Neuronal stem cell (in vitro differentiated cells): ENCODE measurements at regions not wholly inside any gene's neighbourhood (a gene's known extent, or its start where the extent isn't known, plus 50 kb on each side); places are given as distances from the start of the nearest gene placed in this dataset.
"Not testable (repeated sequence)": the region's sequence is repeated elsewhere in the genome, so short reads cannot be mapped to it uniquely, and the experiment has no call there.

ENCODE experiments used
- DNase-seq: peaks from one replicate; pipeline ENCODE4 v3.0.0-alpha.2; 2013; ENCODE audit warnings: low spot score
- H2AFZ ChIP-seq: one replicate; pipeline ENCODE4 v1.6.1; 2013; ENCODE audit warnings: mild to moderate bottlenecking, low read length, inconsistent platforms
- H2AK5ac ChIP-seq: 2 replicates; pipeline ENCODE4 v1.6.1; 2013; ENCODE audit warnings: low read depth, mild to moderate bottlenecking, inconsistent platforms, low read length, moderate library complexity, mixed read lengths
- H2BK120ac ChIP-seq: 2 replicates; pipeline ENCODE4 v1.6.1; 2013; ENCODE audit warnings: low read depth, mild to moderate bottlenecking, inconsistent platforms, low read length, moderate library complexity, mixed read lengths
- H2BK12ac ChIP-seq: one replicate; pipeline ENCODE4 v1.6.1; 2013; ENCODE audit warnings: low read length, inconsistent platforms
- H2BK15ac ChIP-seq: 2 replicates; pipeline ENCODE4 v1.6.1; 2013; ENCODE audit warnings: mild to moderate bottlenecking, low read length, inconsistent platforms, mixed read lengths
- H2BK5ac ChIP-seq: one replicate; pipeline ENCODE4 v1.6.1; 2013; ENCODE audit warnings: inconsistent platforms, mild to moderate bottlenecking, low read length, moderate library complexity
- H3K14ac ChIP-seq: one replicate; pipeline ENCODE4 v1.6.1; 2013; ENCODE audit warnings: low read length, inconsistent platforms
- H3K18ac ChIP-seq: 2 replicates; pipeline ENCODE4 v1.6.1; 2013; ENCODE audit warnings: low read length, inconsistent platforms
- H3K23ac ChIP-seq: 2 replicates; pipeline ENCODE4 v1.6.1; 2013; ENCODE audit warnings: low read depth, mild to moderate bottlenecking, mixed read lengths, low read length, inconsistent platforms; ENCODE audit not compliant: poor library complexity
- H3K27ac ChIP-seq: replicated peaks from 3 replicates; pipeline ENCODE4 v1.5.1; 2013; ENCODE audit warnings: low read length, inconsistent platforms
- H3K27me3 ChIP-seq, 3 experiments: 2 replicates each; pipeline ENCODE4 v1.6.1; 2013; ENCODE audit warnings: low read length in 3 of 3, mild to moderate bottlenecking in 2 of 3, inconsistent platforms in 1 of 3, low read depth in 1 of 3, mixed read lengths in 1 of 3, moderate library complexity in 1 of 3; ENCODE audit not compliant: control insufficient read depth in 3 of 3, insufficient read depth in 3 of 3
- H3K36me3 ChIP-seq, 2 donors: replicated peaks in 1 of 2; 2 replicates each; pipeline ENCODE4 v1.6.1; 2013; ENCODE audit warnings: low read length in 2 of 2; ENCODE audit not compliant: control insufficient read depth in 2 of 2, insufficient read depth in 2 of 2
- H3K4ac ChIP-seq: 2 replicates; pipeline ENCODE4 v1.6.1; 2013; ENCODE audit warnings: inconsistent platforms, mild to moderate bottlenecking, low read length, moderate library complexity
- H3K4me1 ChIP-seq, 2 donors: 1 replicate in 1 of 2; 2 replicates in 1 of 2; pipeline ENCODE4 v1.6.1; 2013; ENCODE audit warnings: low read length in 2 of 2, low read depth in 1 of 2; ENCODE audit not compliant: control insufficient read depth in 2 of 2, insufficient read depth in 1 of 2
- H3K4me2 ChIP-seq: one replicate; pipeline ENCODE4 v1.6.1; 2013; ENCODE audit warnings: mild to moderate bottlenecking, low read length, inconsistent platforms; ENCODE audit not compliant: insufficient read depth, poor library complexity, severe bottlenecking
- H3K4me3 ChIP-seq, 2 donors: 2 replicates each; pipeline ENCODE4 v1.5.1; 2013; ENCODE audit warnings: low read length in 2 of 2, mild to moderate bottlenecking in 2 of 2, inconsistent platforms in 1 of 2, moderate library complexity in 1 of 2
- H3K79me1 ChIP-seq: one replicate; pipeline ENCODE4 v1.6.1; 2013; ENCODE audit warnings: low read depth, mild to moderate bottlenecking, inconsistent platforms, low read length, moderate library complexity
- H3K9ac ChIP-seq: one replicate; pipeline ENCODE4 v1.6.1; 2013; ENCODE audit warnings: mild to moderate bottlenecking, low read depth, low read length, inconsistent platforms; ENCODE audit not compliant: poor library complexity
- H3K9me3 ChIP-seq, 2 donors: replicated peaks in 1 of 2; 2 replicates each; pipeline versions ENCODE3 to v1.6.1; 2013; ENCODE audit warnings: low read length in 2 of 2, mild to moderate bottlenecking in 2 of 2, inconsistent platforms in 1 of 2, low read depth in 1 of 2, mixed read lengths in 1 of 2, moderate library complexity in 1 of 2; ENCODE audit not compliant: control insufficient read depth in 2 of 2, insufficient read depth in 1 of 2
- H4K8ac ChIP-seq: one replicate; pipeline ENCODE4 v1.6.1; 2013; ENCODE audit warnings: low read depth, mild to moderate bottlenecking, inconsistent platforms, low read length, moderate library complexity
- H4K91ac ChIP-seq: one replicate; pipeline ENCODE4 v1.6.1; 2013; ENCODE audit warnings: low read length, low read depth, mild to moderate bottlenecking, inconsistent platforms; ENCODE audit not compliant: poor library complexity
- WGBS, 2 donors: extraction: QIAGEN DNeasy Blood & Tissue Kit; methylation state at CpG; one replicate each; pipeline ENCODE4 v1.1.7; 2013; ENCODE audit warnings: missing lambda C conversion rate in 2 of 2, mixed read lengths in 1 of 2; ENCODE audit not compliant: insufficient read length in 2 of 2, insufficient replicate concordance in 1 of 2; ENCODE audit errors: extremely low coverage in 2 of 2; 5-methylcytosine and 5-hydroxymethylcytosine counted together

DNA sequence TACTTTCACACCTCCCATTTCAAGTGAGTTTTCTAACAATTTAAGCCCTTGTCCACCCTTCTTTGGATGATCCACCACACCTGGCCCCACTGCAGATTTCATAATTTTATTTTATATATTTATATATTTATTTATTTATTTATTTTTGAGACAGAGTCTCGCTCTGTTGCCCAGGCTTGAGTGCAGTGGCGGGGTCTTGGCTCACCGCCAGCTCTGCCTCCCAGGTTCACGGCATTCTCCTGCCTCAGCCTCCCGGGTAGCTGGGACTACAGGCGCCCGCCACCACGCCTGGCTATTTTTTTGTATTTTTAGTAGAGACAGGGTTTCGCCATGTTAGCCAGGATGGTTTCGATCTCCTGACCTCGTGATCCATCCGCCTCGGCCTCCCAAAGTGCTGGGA is 52.8 kb upstream of the ZNF532 start:
- not testable (repeated sequence) for H2BK12ac ChIP-seq, H3K14ac ChIP-seq, H4K8ac ChIP-seq, H4K91ac ChIP-seq, H3K4me3 ChIP-seq, H3K27me3 ChIP-seq, H3K4ac ChIP-seq, H2AK5ac ChIP-seq, H2AFZ ChIP-seq, H2BK15ac ChIP-seq, DNase-seq, H2BK5ac ChIP-seq, H3K9me3 ChIP-seq, H3K79me1 ChIP-seq, H3K4me2 ChIP-seq, H3K18ac ChIP-seq, H3K23ac ChIP-seq, H3K36me3 ChIP-seq, H2BK120ac ChIP-seq, H3K27ac ChIP-seq, H3K9ac ChIP-seq, H3K4me1 ChIP-seq
- no CpG with 5 or more reads among the region's 13 CpGs for WGBS, 2 donors

DNA sequence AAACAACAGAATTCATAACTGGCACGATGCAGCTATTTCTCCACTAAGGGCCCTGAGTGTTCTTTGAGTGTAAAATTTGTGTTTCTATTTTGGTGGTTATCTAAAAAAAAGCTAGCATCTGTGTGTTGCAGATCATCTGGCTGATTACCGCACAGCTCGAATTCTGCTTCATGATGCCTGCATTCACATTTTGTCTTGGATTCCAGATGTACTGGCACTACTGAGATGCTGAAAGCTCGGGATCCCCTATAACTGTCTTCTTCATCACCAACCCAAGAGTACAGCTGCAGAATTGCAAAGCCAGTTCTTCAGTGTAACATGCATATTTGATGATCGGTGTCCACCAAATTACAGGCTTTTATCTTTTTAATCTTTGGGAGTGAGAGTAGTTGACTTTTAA is 51.6 kb upstream of the ZNF532 start:
- Histone ChIP-seq H3K4ac (no peak overlapping the region), H2BK15ac (no peak overlapping the region), H3K27ac (no peak overlapping the region), H4K91ac (no peak overlapping the region), H3K4me1 (peaks cover 0 to 3% of the 10 kb centered on the region in 2 donors), H3K23ac (no peak overlapping the region), H3K18ac (no peak overlapping the region), H2AK5ac (no peak overlapping the region), H2BK120ac (no peak overlapping the region), H3K9ac (no peak overlapping the region), H2BK5ac (no peak overlapping the region), H3K79me1 (no peaks in the 10 kb centered on the region), H2AFZ (no peak overlapping the region), H3K27me3 (no peaks in the 10 kb centered on the region), H3K36me3 (no peaks in the 10 kb centered on the region), H3K9me3 (peaks cover 0 to 2% of the 10 kb centered on the region in 2 donors), H2BK12ac (no peak overlapping the region), H3K4me3 (no peak overlapping the region), H3K4me2 (no peak overlapping the region), H4K8ac (no peak overlapping the region), H3K14ac (no peak overlapping the region)
- no peak for DNase-seq
- WGBS, 2 donors = no CpG with 5 or more reads among the region's 5 CpGs

DNA sequence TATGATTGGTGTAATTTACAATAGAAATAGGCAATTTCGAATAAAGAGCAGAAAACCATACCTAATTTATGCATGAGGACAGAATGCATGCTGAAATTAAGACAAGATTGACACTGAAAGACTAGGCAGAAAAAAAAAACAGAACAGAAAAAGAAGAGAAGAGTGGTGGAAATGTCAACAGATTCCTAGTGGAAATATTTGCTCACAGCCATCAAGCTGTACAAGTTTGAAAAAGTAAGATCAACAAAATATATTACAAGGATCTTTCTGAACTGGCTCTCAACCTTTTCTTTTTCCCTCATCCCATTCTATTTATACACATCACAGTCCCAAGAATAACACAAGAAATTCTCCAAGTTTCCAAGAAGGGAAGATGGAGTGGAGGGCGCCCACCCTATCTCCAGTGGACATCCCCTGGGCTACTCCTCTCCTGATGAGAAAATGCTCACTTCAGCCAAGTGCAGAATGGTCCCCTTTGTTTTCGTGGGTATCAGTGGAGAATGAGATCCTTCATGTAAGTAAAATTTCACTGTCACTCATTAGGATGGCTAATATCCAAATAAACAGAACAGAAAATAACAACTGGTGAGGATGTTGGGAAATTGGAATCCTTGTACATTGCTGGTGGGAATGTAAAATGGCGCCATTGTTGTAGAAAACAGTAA is 51.0 kb upstream of the ZNF532 start:
- no peak overlapping the region for H4K91ac ChIP-seq
- H2BK5ac ChIP-seq = no peak overlapping the region
- peaks cover 0 to 3% of the 10 kb centered on the region in 2 donors for H3K4me1 ChIP-seq
- H2AK5ac ChIP-seq = no peak overlapping the region
- no peak for DNase-seq
- H3K36me3 ChIP-seq = no peaks in the 10 kb centered on the region
- H3K4me2 ChIP-seq = no peak overlapping the region
- WGBS, 2 donors = no CpG with 5 or more reads among the region's 4 CpGs
- no peak overlapping the region for H3K14ac ChIP-seq
- H2BK15ac ChIP-seq = no peak overlapping the region
- no peak overlapping the region for H3K23ac ChIP-seq
- H4K8ac ChIP-seq = no peak overlapping the region
- H3K79me1 ChIP-seq = no peaks in the 10 kb centered on the region
- no peak overlapping the region for H3K4ac ChIP-seq
- no peak overlapping the region for H2AFZ ChIP-seq
- H3K27ac ChIP-seq = no peak overlapping the region
- no peak overlapping the region for H3K9ac ChIP-seq
- H3K18ac ChIP-seq = no peak overlapping the region
- peaks cover 0 to 2% of the 10 kb centered on the region in 2 donors for H3K9me3 ChIP-seq
- no peak overlapping the region for H2BK12ac ChIP-seq
- H2BK120ac ChIP-seq = no peak overlapping the region
- H3K27me3 ChIP-seq = no peaks in the 10 kb centered on the region
- H3K4me3 ChIP-seq = no peak overlapping the region

GRCh38 chr18:58814317-58814716 is 50.4 kb upstream of the ZNF532 start:
- Histone ChIP-seq H3K14ac (no peak overlapping the region), H3K36me3 (no peaks in the 10 kb centered on the region), H2BK15ac (no peak overlapping the region), H3K23ac (no peak overlapping the region), H3K9ac (no peak overlapping the region), H3K4me3 (no peak overlapping the region), H2AFZ (no peak overlapping the region), H2AK5ac (no peak overlapping the region), H3K27ac (no peak overlapping the region), H4K91ac (no peak overlapping the region), H2BK12ac (no peak overlapping the region), H3K4me2 (no peak overlapping the region), H3K4me1 (peaks cover 0 to 3% of the 10 kb centered on the region in 2 donors), H3K4ac (no peak overlapping the region), H2BK120ac (no peak overlapping the region), H3K79me1 (no peaks in the 10 kb centered on the region), H3K18ac (no peak overlapping the region), H3K9me3 (no peaks in the 10 kb centered on the region), H3K27me3 (no peaks in the 10 kb centered on the region), H4K8ac (no peak overlapping the region), H2BK5ac (no peak overlapping the region)
- no CpG with 5 or more reads among the region's 4 CpGs for WGBS, 2 donors
- no peak for DNase-seq
